NCI-H187 (cell line): ENCODE measurements at regions not wholly inside any gene's neighbourhood (a gene's known extent, or its start where the extent isn't known, plus 50 kb on each side); places are given as distances from the start of the nearest gene placed in this dataset.
"Not testable (repeated sequence)": the region's sequence is repeated elsewhere in the genome, so short reads cannot be mapped to it uniquely, and the experiment has no call there.

Experiments
- DNase-seq, 2 experiments: peaks; one replicate each; lab custom pipeline; 2025; lab: John Stamatoyannopoulos, UW

DNA sequence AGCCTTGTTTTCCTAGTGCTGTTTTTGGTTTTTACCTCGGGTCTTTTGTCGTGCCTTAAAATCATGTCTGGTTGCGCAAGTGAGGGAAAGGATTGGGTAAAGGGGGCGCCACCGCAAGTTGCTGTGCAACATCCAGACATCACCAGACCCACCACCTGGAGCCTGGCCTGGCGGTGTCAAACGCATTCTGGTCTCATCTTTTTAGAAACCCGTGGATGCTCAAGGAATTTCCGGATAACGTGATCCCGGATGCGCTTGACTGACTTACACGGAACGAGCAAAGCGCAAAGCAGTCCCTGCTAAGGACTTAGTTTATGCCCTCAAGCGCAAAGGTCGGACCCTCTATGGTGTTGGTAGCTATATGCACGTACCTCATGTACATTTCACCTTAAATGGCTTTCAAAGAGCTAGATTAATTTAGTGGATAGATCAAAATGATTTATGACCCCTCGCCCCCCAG, 105.2 kb downstream of the OR2B2 start:
- DNase-seq = no peak

GRCh38 chr6:27805347-27805746, 106.8 kb downstream of the OR2B2 start:
- DNase-seq = no peak

DNA sequence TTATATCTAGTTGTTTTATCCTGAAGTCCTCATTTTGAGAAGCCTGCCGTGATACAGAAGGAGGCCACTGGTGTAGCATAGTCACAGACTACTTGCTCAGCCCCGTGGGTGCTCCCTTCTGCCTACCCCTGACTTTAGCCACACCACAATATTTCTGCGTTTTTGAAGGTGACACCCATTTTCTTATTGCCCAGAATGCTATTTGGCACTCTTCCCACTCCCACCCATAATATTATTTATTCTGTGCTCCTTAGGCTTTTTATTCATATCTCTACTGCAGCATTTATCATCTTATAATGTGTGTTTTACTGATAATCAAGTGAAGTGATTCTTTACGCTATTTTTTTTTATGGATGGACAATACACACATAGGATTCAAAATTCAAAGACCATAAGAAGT, 107.3 kb downstream of the OR2B2 start:
- no peak for DNase-seq

- no peak for DNase-seq
Observed at GRCh38 chr6:27800731-27801373, 111.3 kb downstream of the OR2B2 start.

DNA sequence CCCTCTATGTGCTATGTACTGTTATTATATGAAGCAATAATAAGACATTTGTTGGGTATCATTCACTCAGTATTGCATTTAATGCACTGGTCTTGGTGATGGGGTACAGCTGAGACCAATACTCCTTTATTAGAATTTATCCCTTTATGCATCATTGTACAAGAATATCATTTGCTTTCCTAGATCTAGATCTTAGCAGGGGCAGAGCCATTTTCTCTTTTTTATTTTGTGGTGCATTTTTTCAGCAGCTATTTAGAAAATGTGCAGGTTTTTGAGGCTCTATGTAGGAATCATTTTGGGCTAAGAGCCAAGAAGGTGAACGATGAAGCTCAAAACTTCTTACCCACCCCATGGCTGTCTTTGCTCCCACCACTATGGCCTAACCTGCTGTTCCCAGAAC, 114.2 kb downstream of the OR2B2 start:
- DNase-seq = no peak

- DNase-seq = not testable (repeated sequence)
Observed at GRCh38 chr6:27796736-27797481, 115.3 kb downstream of the OR2B2 start.

GRCh38 chr6:27795697-27796494, 116.3 kb downstream of the OR2B2 start:
- peak; percentile 55 to 64 for DNase-seq

DNA sequence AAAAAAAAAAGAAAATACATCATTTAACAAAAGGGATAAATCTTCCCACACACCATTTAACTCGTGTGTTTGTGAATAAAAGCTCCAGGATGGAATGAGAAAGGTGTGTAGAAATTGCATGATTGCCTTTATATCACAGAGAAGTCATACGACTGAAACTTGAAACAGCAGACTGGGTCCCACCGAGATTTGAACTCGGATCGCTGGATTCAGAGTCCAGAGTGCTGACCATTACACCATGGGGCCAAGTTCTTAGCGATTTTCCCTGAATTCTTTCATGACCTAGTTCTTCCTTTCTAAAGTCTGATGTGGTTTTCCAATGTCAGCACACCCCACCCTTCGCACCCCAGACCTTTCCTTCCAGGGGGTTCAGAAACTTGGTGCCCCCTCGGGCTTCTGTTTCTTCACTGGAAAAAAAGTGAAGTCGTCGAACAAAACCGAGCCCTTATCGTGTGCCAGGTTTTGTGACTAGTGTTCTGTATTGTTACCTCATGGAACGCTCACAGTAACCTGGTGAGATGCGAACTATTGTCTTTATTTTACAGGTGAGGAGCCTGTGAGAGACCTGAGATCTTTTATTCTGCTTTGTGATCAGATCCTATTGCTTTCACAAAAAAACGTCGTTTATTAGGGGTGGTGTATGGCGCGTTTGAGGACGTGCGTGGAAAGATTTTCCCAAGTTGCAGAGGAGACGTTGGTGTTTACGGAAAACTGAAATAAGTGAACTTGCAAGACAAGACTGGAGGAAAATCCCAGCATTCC, 120.8 kb downstream of the OR2B2 start:
- no peak for DNase-seq

DNA sequence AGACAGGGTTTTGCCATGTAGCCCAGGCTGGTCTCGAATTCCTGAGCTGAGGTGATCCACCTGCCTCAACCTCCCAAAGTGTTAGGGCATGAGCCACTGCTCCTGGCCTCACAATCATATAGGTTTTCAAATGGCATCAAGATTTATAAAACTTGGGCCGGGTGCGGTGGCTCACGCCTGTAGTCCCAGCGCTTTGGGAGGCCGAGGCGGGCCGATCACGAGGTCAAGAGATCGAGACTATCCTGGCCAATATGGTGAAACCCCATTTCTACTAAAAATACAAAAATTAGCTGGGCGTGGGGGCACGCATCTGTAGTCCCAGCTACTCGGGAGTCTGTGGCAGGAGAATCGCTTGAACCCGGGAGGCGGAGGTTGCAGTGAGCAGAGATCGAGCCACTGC, 123.8 kb downstream of the OR2B2 start:
- DNase-seq = not testable (repeated sequence)

DNA sequence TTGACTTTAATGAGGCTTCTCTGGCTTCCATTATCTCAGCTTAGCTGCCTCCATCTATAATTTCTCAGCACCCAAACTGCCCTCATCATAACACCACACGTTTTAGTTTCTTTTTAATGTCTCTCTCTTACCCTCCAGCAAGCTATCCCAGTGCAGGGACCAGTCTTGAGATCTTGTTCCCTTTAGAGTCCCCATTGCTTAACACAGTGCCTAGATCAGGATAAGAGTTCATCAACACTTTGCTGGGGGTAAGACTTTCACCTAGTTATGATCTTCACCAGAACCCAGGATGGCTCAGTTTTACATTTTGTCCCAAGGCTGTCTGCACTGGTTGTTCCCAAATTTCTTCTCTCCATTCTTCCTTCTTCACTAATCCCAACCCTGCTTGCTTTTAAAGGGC, 126.1 kb downstream of the OR2B2 start:
- DNase-seq = no peak

- no peak for DNase-seq
Observed at GRCh38 chr6:27785294-27785693, 126.9 kb downstream of the OR2B2 start.

DNA sequence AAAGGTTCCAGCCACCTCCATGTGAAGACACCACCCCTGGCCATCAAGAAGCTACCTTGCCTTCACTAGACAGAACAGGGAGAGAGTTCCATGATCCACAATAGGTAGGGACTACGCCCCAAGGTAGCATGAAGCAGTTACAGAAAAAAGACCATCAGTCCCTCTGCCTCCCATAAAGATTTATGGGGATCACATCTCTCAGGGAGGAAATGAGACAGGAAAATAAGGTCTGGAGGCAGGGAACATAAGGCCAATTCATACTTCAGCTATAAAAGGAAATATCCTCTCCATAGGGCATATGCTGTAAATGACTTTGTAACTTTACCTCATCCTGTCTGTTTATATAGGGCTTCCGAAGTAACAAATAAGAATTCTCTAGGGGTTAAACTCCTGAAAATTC, 129.4 kb downstream of the OR2B2 start:
- no peak for DNase-seq

DNA sequence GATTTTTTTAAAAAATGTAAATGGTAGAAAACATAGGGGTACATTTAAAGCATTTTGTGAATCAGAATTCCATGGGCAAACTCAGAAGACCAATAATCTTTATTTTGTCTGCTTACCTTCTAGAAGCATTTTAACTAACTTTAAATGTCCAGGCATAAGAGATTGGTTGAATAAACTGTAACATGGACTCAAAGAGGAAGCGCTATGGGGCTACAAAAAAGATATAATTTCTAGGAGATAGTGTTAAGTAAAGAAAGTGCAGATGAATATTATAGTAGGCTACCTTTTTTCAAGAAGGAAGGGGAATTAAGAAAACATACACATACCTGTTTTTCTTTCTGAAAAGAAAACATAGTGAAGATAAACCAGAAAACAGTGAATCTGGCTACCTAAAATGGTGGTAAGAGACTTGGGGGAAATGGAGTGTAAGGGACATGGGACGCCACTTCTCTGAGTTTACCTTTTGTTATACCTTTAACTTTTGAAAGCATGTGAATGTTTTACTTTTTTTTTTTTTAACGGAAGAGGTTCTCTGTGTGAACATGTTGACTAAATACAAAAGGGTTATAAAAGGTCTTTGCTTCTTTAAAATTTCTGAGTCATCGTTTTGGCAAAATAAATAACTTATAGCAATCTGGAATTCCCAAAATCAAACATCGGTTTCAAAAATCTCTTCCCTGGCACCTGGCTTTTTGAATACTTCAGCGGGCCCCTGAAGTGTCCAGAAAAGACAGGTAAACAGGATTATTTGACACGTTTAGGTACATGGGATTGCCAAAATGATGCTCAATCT, 133.4 kb downstream of the OR2B2 start:
- DNase-seq = no peak

- no peak for DNase-seq
Observed at GRCh38 chr6:27777614-27778355, 134.4 kb downstream of the OR2B2 start.

- no peak for DNase-seq
Observed at GRCh38 chr6:27777126-27777525, 135.1 kb downstream of the OR2B2 start.

DNA sequence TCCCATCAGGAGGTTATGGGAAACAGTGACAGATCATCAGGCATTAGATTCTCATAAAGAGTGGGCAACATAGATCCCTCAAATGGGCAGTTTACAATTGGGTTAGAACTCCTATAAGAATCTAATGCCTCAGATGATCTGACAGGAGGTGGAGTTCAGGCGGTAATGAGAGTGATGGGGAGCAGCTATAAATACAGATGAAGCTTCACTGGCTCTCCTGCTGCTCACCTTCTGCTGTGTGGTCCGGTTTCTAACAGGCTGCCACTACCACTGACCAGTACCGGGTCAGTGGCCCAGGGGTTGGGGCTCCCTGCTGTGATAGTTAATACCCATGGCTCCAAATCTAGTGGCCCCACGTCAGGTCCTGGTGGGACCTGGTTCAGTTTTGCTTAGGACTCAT, 135.7 kb downstream of the OR2B2 start:
- no peak for DNase-seq

DNA sequence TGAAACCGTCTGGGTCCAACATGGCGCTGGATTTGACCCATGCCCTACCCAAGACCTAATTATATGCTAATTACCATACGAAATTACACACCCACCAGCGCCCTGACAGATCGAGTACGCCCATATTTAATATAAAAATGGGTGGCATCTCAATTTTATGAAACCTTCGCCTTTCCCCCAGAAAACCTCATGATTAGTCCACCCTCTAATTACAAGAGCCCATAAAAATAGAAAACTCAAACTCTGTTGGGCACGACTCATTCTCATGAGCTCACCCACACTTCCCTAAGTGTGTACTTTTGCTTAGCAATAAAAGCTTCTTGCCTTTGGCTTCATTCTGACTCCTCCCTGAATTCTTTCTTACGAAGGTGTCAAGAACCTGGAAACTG, 136.4 kb downstream of the OR2B2 start:
- DNase-seq = no peak

DNA sequence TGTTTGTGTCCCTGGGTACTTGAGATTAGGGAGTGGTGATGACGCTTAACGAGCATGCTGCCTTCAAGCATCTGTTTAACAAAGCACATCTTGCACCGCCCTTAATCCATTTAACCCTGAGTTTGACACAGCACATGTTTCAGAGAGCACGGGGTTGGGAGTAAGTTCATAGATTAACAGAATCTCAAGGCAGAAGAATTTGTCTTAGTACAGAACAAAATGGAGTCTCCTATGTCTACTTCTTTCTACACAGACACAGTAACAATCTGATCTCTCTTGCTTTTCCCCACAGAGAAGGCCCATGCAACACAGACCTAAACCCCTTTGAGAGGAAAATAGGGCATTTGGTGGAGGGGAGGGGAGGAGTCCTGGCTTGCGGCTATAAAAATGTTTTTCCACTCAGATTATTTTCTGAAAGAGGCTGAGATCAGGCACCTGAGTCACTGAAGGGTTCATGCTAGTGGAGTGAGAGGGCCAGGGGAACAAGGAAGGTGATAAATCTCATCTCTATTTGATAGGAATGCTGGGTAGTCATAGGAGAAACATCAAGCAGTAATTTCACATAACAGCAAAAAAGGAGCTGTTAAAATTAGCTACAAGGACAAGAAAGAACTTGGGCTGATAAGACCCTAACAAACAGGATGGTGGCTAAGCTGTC, 136.9 kb downstream of the OR2B2 start:
- DNase-seq = not testable (repeated sequence)

GRCh38 chr6:27774264-27774600, 138.0 kb downstream of the OR2B2 start:
- not testable (repeated sequence) for DNase-seq
